Ovary (tissue), 7 donors: ENCODE measurements at regions not wholly inside any gene's neighbourhood (a gene's known extent, or its start where the extent isn't known, plus 50 kb on each side); places are given as distances from the start of the nearest gene placed in this dataset.

Experiments used
- DNase-seq, 5 donors: peaks; one replicate each; pipeline ENCODE4 v3.0.0-alpha.2; 2019 to 2020
- H3K27ac ChIP-seq, 2 donors: fragments of 200-600 bp; one replicate each; pipeline versions ENCODE4 v1.5.1 to v1.8.0; 2019 to 2022
- H3K27me3 ChIP-seq: fragments of 200-600 bp; one replicate; pipeline ENCODE4 v1.8.0; 2022
- H3K36me3 ChIP-seq: fragments of 200-600 bp; sonication (generic); one replicate; pipeline ENCODE4 v1.5.1; 2019
- H3K4me1 ChIP-seq: one replicate; pipeline ENCODE4 v1.8.1; 2013; ENCODE audit warnings: mild to moderate bottlenecking, moderate library complexity; ENCODE audit not compliant: insufficient read depth
- H3K4me3 ChIP-seq: fragments of 200-600 bp; sonication (generic); one replicate; pipeline ENCODE4 v1.5.1; 2017
- H3K9me3 ChIP-seq, 2 donors: fragments of 200-600 bp in 1 of 2; sonication (generic) in 1 of 2; one replicate each; pipeline versions ENCODE4 v1.5.1 to v1.8.1; 2013 to 2019; ENCODE audit warnings: mild to moderate bottlenecking in 1 of 2, moderate library complexity in 1 of 2
- EP300 ChIP-seq: sonication (generic); formaldehyde crosslinking; IDR thresholded peaks from one replicate; pipeline ENCODE4 v1.6.1; 2017; ENCODE audit warnings: antibody characterized with exemption
- POLR2A ChIP-seq: fragments of 450-650 bp; IDR thresholded peaks from one replicate; pipeline ENCODE4 v1.6.1; 2017; ENCODE audit warnings: antibody characterized with exemption, mild to moderate bottlenecking, moderate library complexity
- WGBS, 3 donors: extraction: QIAGEN DNeasy Blood & Tissue Kit in 1 of 3; methylation state at CpG; one replicate each; pipeline versions ENCODE4 v1.1.5 to v1.1.7; 2013 to 2017; 5-methylcytosine and 5-hydroxymethylcytosine counted together
- intact Hi-C, 4 donors: fragments of 100-400 bp; cut with DNase I; formaldehyde crosslinking; loops; one replicate each; pipeline versions ENCODE4 v1.11.0 to v1.15.1; 2022 to 2023
- TF ChIP-seq, protein P1 (sequence below), 3 donors: fragments of 450-650 bp in 2 of 3; fragments of 200-600 bp in 1 of 3; IDR thresholded peaks; one replicate each; pipeline versions ENCODE4 v1.5.1 to v1.8.0; 2016 to 2022; ENCODE audit warnings: antibody characterized with exemption in 3 of 3, mild to moderate bottlenecking in 1 of 3
- donor health status: DM: no; HTN: no; CAD: no; lungs with moderate emphysema.
- donor health status: DM: no; HTN: no; CAD: no.
- donor health status: Bipolar disorder and iron deficiency.
- donor health status: DM: no; HTN: no; CAD: no.
- donor health status: DM: yes; HTN: yes; CAD: no.

DNA sequence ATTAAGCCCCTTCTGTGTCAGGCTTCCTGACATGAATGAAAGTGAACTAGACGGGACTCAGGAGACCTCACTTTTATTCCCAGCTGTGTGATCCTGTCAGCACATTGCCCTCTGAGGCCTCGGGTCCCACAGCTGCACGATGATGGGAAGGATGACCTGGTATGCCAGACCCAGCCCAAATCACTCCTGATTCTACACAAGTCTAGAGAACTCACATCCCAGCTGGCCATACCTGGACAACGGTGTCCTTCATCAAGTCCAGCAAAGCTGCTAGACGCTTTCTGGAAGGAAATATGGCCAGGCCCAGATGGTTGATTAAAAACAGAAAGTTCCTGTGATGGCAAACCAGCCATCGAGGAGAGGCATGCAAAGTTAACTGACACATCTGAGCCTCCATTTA is 118.0 kb upstream of the FSTL4 start:
- no peak for DNase-seq
- TF ChIP-seq EP300 = no peak
- TF ChIP-seq, protein P1, sequence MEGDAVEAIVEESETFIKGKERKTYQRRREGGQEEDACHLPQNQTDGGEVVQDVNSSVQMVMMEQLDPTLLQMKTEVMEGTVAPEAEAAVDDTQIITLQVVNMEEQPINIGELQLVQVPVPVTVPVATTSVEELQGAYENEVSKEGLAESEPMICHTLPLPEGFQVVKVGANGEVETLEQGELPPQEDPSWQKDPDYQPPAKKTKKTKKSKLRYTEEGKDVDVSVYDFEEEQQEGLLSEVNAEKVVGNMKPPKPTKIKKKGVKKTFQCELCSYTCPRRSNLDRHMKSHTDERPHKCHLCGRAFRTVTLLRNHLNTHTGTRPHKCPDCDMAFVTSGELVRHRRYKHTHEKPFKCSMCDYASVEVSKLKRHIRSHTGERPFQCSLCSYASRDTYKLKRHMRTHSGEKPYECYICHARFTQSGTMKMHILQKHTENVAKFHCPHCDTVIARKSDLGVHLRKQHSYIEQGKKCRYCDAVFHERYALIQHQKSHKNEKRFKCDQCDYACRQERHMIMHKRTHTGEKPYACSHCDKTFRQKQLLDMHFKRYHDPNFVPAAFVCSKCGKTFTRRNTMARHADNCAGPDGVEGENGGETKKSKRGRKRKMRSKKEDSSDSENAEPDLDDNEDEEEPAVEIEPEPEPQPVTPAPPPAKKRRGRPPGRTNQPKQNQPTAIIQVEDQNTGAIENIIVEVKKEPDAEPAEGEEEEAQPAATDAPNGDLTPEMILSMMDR (IDR thresholded peaks at IDR 0.05) = no peak
- Histone ChIP-seq H3K4me1 (no peaks in the 10 kb centered on the region), H3K36me3 (no peaks in the 10 kb centered on the region), H3K27ac (no peak overlapping the region), H3K4me3 (no peak overlapping the region), H3K9me3 (no peaks in the 10 kb centered on the region), H3K27me3 (no peaks in the 10 kb centered on the region)
- WGBS, 3 donors = 68 to 92% (median 81%) methylated on average over 6 of the region's 6 CpGs
- intact Hi-C loops = no loop called here

DNA sequence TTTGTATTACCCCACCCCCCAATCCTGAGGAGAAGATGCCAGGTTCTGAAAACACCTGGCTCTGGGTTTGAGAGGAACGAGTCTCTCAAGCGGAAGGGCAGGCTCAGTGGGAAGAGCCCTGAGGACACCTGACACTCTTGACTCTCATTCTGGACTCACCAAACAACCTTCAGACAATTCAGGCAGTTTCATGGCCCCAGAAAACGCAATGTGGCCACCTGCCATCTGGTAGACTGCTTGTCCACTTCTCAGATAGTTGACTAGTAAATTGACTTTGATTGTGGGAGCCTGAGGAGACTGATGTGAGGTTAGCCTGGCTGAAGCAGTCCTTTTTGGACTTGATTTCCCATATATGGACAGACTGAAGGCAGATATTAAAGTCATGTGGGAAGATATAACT is 117.5 kb upstream of the FSTL4 start:
- WGBS, 3 donors = 81 to 84% (median 82%) methylated on average over 3 of the region's 3 CpGs
- no peaks in the 10 kb centered on the region for H3K4me1 ChIP-seq
- H3K4me3 ChIP-seq = no peak overlapping the region
- DNase-seq = no peak
- H3K27ac ChIP-seq = no peak overlapping the region
- H3K9me3 ChIP-seq = no peaks in the 10 kb centered on the region
- H3K36me3 ChIP-seq = no peaks in the 10 kb centered on the region
- intact Hi-C loops = no loop called here
- no peaks in the 10 kb centered on the region for H3K27me3 ChIP-seq
- TF ChIP-seq EP300 = no peak
- no peak for TF ChIP-seq POLR2A
- TF ChIP-seq, protein P1 (IDR thresholded peaks at IDR 0.05) = no peak

DNA sequence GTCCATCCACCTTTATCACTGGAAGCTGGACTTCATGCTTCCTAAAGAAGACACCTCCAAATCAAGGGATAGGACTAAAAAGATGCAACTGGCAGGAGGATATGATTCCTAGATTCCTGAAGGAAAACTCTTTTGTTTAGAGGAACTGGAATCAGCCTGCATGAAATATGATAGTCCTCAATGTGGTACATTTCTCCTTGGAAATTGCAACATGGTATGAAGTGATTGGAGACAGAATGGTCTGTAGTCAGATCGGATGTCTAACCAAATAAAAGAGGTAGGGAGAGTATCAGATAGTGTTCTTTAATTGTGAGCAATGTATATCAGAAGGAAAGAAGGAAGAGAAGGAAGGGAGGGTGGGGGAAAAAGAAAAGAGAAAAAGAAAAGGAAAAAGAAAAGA is 116.1 kb upstream of the FSTL4 start:
- 61 to 78% (median 70%) methylated on average over 1 of the region's 1 CpG for WGBS, 3 donors
- intact Hi-C loops = no loop called here

DNA sequence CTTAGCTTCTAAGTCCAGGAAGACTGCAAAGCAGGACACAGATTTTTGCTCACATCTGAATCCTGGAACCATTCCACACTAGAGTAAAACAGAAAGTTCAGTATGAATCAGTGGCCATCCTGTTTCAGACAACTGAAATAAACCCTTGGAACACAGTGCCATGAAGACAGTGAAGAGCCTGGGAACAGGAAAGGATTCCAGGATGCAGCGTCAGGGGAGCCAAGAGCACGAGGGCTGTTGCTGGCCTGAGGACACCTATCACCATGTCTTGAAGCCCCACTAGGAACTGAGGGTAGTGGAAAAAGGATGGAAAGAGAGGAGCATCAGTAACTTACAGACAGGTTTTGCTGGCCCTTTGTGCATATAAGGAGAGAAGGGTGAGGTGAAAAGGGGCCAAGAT is 115.3 kb upstream of the FSTL4 start:
- H3K4me1 ChIP-seq = no peaks in the 10 kb centered on the region
- TF ChIP-seq EP300 (no peak), POLR2A (no peak)
- TF ChIP-seq, protein P1 (IDR thresholded peaks at IDR 0.05) = no peak
- H3K36me3 ChIP-seq = no peaks in the 10 kb centered on the region
- H3K27me3 ChIP-seq = no peaks in the 10 kb centered on the region
- 63 to 72% (median 70%) methylated on average over 2 of the region's 2 CpGs for WGBS, 3 donors
- DNase-seq = no peak
- intact Hi-C loops = no loop called here
- H3K9me3 ChIP-seq = no peaks in the 10 kb centered on the region
- no peak overlapping the region for H3K27ac ChIP-seq
- H3K4me3 ChIP-seq = no peak overlapping the region

More for the DNA sequence above, 116.1 kb upstream of the FSTL4 start:
- H3K27me3 ChIP-seq = no peaks in the 10 kb centered on the region
- H3K27ac ChIP-seq = no peak overlapping the region
- H3K9me3 ChIP-seq = no peaks in the 10 kb centered on the region
- H3K4me1 ChIP-seq = no peaks in the 10 kb centered on the region
- TF ChIP-seq, protein P1 (IDR thresholded peaks at IDR 0.05) = no peak
- TF ChIP-seq EP300 (no peak), POLR2A (no peak)
- no peaks in the 10 kb centered on the region for H3K36me3 ChIP-seq
- DNase-seq = no peak
- no peak overlapping the region for H3K4me3 ChIP-seq
